ENCODE measurements at regions not wholly inside any gene's neighbourhood (a gene's known extent, or its start where the extent isn't known, plus 50 kb on each side); places are given as distances from the start of the nearest gene placed in this dataset.

DNA sequence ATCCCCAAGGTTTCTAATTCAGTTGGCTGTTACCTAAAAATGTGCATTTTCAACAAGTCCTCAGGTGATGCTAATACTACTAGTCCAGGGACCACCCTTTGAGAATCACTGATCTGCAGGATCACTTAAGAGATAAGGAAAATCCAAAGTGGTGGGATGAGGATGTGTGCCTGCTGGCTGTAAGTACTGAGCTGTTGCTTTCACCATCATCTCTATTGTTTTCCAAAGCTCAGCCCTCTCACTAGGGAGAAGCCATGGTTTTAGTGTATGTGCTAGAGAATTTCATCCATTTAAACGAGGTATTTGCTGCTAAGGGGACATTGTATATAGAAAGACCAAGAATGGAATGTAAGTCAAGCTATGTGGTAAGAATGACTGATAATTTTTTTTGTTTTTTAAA lies 202.3 kb downstream of the KIF21A start:
- no peak overlapping the region for H3K4me3 ChIP-seq
- H3K27ac ChIP-seq (replicated peaks), result no peak overlapping the region
- no peaks in the 10 kb centered on the region for H3K9me3 ChIP-seq (replicated peaks)
- no peaks in the 10 kb centered on the region for H3K27me3 ChIP-seq (ENCODE audit: low read depth)
- intact Hi-C loops (cut with micrococcal nuclease), result no loop called here
- no peaks in the 10 kb centered on the region for H3K36me3 ChIP-seq
- DNase-seq, result no peak
- TF ChIP-seq, protein P1, sequence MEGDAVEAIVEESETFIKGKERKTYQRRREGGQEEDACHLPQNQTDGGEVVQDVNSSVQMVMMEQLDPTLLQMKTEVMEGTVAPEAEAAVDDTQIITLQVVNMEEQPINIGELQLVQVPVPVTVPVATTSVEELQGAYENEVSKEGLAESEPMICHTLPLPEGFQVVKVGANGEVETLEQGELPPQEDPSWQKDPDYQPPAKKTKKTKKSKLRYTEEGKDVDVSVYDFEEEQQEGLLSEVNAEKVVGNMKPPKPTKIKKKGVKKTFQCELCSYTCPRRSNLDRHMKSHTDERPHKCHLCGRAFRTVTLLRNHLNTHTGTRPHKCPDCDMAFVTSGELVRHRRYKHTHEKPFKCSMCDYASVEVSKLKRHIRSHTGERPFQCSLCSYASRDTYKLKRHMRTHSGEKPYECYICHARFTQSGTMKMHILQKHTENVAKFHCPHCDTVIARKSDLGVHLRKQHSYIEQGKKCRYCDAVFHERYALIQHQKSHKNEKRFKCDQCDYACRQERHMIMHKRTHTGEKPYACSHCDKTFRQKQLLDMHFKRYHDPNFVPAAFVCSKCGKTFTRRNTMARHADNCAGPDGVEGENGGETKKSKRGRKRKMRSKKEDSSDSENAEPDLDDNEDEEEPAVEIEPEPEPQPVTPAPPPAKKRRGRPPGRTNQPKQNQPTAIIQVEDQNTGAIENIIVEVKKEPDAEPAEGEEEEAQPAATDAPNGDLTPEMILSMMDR (IDR thresholded peaks at IDR 0.05; ENCODE audit: borderline replicate concordance), result no peak
- H3K4me1 ChIP-seq, result no peaks in the 10 kb centered on the region

- H3K27ac ChIP-seq (replicated peaks), result no peak overlapping the region
- DNase-seq, result no peak
- H3K9me3 ChIP-seq (replicated peaks), result no peaks in the 10 kb centered on the region
- TF ChIP-seq, protein P1 (IDR thresholded peaks at IDR 0.05; ENCODE audit: borderline replicate concordance), result no peak
- H3K4me3 ChIP-seq, result no peak overlapping the region
- intact Hi-C loops (cut with micrococcal nuclease), result no loop called here
- H3K36me3 ChIP-seq, result no peaks in the 10 kb centered on the region
- H3K4me1 ChIP-seq, result no peaks in the 10 kb centered on the region
- H3K27me3 ChIP-seq (ENCODE audit: low read depth), result no peaks in the 10 kb centered on the region
These were observed 203.1 kb downstream of the KIF21A start for GRCh38 chr12:39239490-39240486.

GRCh38 chr12:39237004-39237403 lies 205.9 kb downstream of the KIF21A start:
- Histone ChIP-seq H3K4me1 (no peaks in the 10 kb centered on the region), H3K27me3 (ENCODE audit: low read depth) (no peaks in the 10 kb centered on the region), H3K9me3 (replicated peaks) (no peaks in the 10 kb centered on the region), H3K27ac (replicated peaks) (no peak overlapping the region), H3K36me3 (no peaks in the 10 kb centered on the region), H3K4me3 (no peak overlapping the region)
- no peak for DNase-seq
- intact Hi-C loops (cut with micrococcal nuclease), result no loop called here
- TF ChIP-seq, protein P1 (IDR thresholded peaks at IDR 0.05; ENCODE audit: borderline replicate concordance), result no peak

- TF ChIP-seq, protein P1 (IDR thresholded peaks at IDR 0.05; ENCODE audit: borderline replicate concordance), result no peak
- H3K4me1 ChIP-seq, result no peaks in the 10 kb centered on the region
- no peak for DNase-seq
- H3K36me3 ChIP-seq, result no peaks in the 10 kb centered on the region
- no peaks in the 10 kb centered on the region for H3K9me3 ChIP-seq (replicated peaks)
- H3K4me3 ChIP-seq, result no peak overlapping the region
- H3K27ac ChIP-seq (replicated peaks), result no peak overlapping the region
- H3K27me3 ChIP-seq (ENCODE audit: low read depth), result no peaks in the 10 kb centered on the region
- intact Hi-C loops (cut with micrococcal nuclease), result no loop called here
These were observed 206.7 kb downstream of the KIF21A start for GRCh38 chr12:39235990-39236767.

GRCh38 chr12:39230086-39230485 lies 212.8 kb downstream of the KIF21A start:
- intact Hi-C loops (cut with micrococcal nuclease), result no loop called here
- Histone ChIP-seq H3K9me3 (replicated peaks) (no peaks in the 10 kb centered on the region), H3K4me1 (no peaks in the 10 kb centered on the region), H3K27ac (replicated peaks) (no peak overlapping the region), H3K27me3 (ENCODE audit: low read depth) (no peaks in the 10 kb centered on the region), H3K36me3 (no peaks in the 10 kb centered on the region), H3K4me3 (no peak overlapping the region)
- no peak for DNase-seq
- TF ChIP-seq, protein P1 (IDR thresholded peaks at IDR 0.05; ENCODE audit: borderline replicate concordance), result no peak
